ENCODE measurements at regions not wholly inside any gene's neighbourhood (a gene's known extent, or its start where the extent isn't known, plus 50 kb on each side); places are given as distances from the start of the nearest gene placed in this dataset.

GRCh38 chr13:112325920-112326645 is 50.1 kb upstream of the SPACA7 start:
- ATAC-seq, result no peak
- Histone ChIP-seq H3K4me1 (ENCODE audit: control insufficient read depth, insufficient read depth, low read length) (no peaks in the 10 kb centered on the region), H3K27ac (ENCODE audit: low read length) (no peak overlapping the region), H3K9me3 (ENCODE audit: control insufficient read depth, insufficient read depth, low read length) (no peaks in the 10 kb centered on the region), H3K36me3 (ENCODE audit: control insufficient read depth, insufficient read depth, low read length) (no peaks in the 10 kb centered on the region), H3K27me3 (ENCODE audit: control insufficient read depth, insufficient read depth, low read length) (no peaks in the 10 kb centered on the region), H3K4me3 (ENCODE audit: low read length) (no peak overlapping the region)
- intact Hi-C loops (cut with micrococcal nuclease), result no loop called here
- H3K4me3 Mint-ChIP-seq, result no peak overlapping the region
- no peak overlapping the region for H3K27ac Mint-ChIP-seq
- H3K4me1 Mint-ChIP-seq, result no peaks in the 10 kb centered on the region
- peaks cover 21 to 22% of the 10 kb centered on the region in 2 donors for H3K27me3 Mint-ChIP-seq (ENCODE audit: low read depth in 2 of 2)
- TF ChIP-seq, protein P1, sequence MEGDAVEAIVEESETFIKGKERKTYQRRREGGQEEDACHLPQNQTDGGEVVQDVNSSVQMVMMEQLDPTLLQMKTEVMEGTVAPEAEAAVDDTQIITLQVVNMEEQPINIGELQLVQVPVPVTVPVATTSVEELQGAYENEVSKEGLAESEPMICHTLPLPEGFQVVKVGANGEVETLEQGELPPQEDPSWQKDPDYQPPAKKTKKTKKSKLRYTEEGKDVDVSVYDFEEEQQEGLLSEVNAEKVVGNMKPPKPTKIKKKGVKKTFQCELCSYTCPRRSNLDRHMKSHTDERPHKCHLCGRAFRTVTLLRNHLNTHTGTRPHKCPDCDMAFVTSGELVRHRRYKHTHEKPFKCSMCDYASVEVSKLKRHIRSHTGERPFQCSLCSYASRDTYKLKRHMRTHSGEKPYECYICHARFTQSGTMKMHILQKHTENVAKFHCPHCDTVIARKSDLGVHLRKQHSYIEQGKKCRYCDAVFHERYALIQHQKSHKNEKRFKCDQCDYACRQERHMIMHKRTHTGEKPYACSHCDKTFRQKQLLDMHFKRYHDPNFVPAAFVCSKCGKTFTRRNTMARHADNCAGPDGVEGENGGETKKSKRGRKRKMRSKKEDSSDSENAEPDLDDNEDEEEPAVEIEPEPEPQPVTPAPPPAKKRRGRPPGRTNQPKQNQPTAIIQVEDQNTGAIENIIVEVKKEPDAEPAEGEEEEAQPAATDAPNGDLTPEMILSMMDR (IDR thresholded peaks at IDR 0.05), result no peak
- DNase-seq, result no peak
- no peaks in the 10 kb centered on the region for H3K9me3 Mint-ChIP-seq
- no peaks in the 10 kb centered on the region for H3K36me3 Mint-ChIP-seq
- WGBS (ENCODE audit: insufficient coverage), result 87% methylated on average over 26 of the region's 26 CpGs
